GM18909 (cell line): ENCODE measurements at regions not wholly inside any gene's neighbourhood (a gene's known extent, or its start where the extent isn't known, plus 50 kb on each side); places are given as distances from the start of the nearest gene placed in this dataset.
"Not testable (repeated sequence)": the region's sequence is repeated elsewhere in the genome, so short reads cannot be mapped to it uniquely, and the experiment has no call there.

Experiments used
- ATAC-seq: cut with Tn5 transposase; IDR thresholded peaks from one replicate; pipeline ENCODE4 v1.9.1; 2021; ENCODE audit warnings: mild to moderate bottlenecking; ENCODE audit not compliant: unreplicated experiment, poor library complexity

GRCh38 chr5:158458086-158458485, 599.1 kb upstream of the CLINT1 start:
- no peak for ATAC-seq

DNA sequence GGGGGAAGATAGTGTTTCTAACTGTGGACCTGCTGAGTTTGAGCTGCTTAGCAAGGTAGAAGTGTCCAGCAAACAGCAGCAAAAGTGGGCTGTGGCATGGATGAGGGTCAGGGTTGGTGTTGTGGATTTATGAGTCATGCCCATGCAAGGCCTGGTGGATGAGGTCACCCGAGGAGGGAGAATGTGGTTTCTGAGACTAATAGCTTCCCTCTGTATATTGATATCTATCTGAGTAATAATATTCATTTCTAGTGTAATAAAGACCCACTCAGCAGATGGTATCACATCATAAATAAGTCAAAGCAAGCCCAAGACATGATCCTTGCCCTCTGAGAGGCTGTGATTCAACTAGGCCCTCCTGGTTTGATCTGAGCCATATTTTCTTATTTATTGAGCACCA, 597.8 kb upstream of the CLINT1 start:
- peak; percentile 52 for ATAC-seq

- no peak for ATAC-seq
These were observed 597.3 kb upstream of the CLINT1 start for GRCh38 chr5:158456241-158456640.

DNA sequence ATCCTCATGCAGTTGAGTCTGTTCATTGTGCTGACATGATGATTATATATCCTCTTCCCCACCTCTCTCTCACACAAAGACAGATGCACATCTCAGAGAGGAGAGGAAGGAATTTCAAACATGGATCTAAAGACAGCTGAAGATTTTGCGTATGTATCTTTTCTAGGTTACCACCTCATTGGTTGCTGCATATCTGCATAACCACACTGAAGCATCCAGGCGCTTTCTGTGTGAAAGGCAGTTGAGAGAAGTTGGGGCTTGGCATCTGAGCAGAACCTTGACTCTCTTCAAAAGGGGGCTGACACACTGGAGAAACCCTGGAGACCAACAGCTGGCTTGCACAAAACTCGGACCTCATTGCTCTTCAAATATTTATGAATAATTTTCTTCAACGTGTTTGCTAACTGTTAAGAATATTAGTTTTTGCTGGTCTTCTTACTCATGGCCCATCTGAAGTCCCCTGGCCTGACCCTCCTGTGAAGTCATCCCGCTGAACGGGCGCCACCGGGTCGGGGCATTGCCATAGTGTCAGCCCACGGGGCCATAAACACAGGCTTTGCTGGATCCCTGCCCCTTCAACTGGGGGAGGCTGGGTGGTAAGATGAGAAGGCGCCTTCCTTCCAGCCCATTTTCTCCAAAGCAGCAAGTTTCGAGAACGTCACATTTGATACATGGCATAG, 593.2 kb upstream of the CLINT1 start:
- ATAC-seq = no peak

DNA sequence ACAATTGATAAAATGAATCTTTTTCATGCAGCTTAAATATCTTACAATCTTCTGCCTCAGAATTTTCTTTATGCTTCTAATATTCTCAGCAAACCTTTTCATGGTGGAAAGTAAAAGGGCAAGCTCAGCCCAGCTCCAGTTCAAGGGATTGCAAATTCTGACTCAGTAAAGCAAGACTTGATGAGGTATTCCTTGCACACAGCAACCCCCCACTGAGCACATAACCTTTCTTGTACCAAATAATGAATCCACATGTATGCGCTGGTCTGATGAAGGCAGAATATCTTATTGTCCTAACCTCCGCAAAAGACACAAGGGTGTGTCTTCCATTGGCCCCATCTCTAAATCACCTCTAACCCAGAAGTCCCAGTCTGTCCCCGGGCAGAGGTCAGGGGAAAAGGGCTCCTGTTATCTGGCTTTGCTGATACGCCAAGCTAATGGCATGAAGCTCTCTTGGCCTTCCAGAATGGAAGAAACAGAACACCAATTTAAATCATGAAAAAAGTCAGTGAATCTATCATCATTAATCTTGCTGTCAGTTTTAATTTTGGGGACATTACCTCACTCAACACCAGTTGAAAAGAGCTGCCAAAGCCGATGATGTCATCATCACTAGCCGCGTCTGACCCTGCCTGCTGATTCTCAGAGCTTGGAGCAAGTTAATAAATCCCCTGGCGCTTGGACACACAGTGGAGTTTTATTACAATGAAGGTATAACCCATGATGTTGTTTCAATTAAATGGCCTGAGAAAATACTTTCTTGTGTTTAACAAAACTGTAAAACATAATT, 592.5 kb upstream of the CLINT1 start:
- no peak for ATAC-seq

DNA sequence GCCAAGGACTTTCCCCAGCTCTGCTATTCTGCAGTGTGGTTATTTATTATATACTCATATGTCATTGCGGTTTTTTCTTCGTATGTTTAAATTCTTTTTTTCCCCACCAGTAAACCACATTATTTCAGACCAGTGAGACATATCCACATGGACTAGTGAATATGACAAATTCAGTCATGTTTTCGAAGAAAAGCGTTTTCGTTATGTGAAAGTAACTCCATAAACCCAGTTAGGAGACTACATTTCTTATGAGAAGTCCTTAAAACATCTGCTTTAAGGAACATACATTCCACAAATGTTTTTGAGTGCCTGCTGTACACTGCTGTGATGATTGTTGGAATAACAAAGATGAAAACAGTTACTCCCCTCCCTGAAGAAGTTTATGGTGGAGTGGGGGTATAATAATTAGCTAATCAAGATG, 591.8 kb upstream of the CLINT1 start:
- no peak for ATAC-seq

DNA sequence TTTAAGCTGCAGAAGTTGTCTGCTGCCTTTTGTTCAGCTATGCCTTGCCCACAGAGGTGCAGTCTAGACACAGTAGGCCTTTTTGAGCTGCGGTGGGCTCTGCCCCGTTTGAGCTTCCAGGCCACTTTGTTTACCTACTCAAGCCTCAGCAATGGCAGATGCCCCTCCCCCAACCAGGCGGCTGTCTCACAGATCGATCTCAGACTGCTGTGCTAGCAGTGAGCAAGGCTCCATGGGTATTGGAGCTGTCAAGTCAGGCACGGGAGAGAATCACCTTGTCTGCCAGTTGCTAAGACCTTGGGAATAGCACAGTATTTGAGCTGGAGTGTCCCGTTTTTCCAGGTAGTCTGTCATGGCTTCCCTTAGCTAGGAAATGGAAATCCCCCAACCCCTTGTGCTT, 587.8 kb upstream of the CLINT1 start:
- not testable (repeated sequence) for ATAC-seq

GRCh38 chr5:158439204-158439603, 580.3 kb upstream of the CLINT1 start:
- ATAC-seq = not testable (repeated sequence)

DNA sequence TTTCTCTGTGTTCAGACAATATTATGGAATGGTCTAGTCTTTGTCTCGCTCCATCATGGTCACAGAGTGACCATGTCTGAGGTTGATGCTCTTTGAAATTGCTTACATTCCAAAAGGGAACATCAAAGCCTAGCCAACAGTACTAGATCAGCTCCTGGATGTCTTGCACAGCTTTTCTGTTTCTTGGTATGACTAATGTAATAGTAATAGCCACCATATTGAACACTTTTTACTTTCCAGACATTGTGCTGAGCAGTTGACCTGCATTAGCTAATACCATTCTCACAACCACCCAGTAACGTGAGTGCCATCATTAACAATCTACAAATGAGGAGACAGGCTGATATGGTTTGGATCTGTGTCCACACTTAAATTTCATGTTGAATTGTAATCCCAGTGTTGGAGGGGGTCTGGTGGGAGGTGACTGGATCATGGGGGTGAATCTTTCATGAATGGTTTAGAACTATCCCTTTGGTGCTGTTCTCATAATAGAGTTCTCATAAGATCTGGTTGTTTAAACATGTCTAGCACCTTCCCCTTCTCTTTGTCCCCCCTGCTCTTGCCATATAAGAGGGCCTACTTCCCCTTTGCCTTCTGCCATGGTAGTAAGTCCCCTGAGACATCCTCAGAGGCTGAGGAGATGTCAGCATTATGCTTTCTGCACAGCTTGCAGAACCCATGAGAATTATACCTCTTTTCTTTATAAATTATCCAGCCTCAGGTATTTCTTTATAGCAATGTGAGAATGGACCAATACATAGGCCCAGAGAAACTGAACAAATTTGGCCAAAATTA, 577.5 kb upstream of the CLINT1 start:
- no peak for ATAC-seq

DNA sequence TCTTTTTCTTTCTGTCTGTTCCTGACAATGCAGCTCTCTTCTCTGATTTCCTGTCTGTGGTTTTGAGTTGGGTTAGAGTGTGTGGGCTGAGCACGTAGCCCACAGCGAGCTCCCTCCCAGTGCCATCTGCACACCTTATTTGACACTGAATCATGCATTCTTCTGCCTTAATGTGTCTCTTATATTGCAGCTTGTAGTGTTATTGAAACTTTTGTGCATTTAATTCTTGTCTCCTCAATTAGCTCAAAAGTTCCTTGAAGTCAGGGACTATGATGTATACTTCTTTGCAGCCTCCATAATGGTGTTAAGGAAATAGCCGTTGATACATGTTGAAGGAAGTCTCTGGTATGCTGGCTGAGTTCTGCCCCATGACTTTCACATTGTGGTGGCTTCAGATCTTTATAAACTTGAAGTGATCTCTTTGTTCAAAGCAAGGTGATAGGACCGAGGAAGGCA, 576.2 kb upstream of the CLINT1 start:
- ATAC-seq = peak; percentile 85

DNA sequence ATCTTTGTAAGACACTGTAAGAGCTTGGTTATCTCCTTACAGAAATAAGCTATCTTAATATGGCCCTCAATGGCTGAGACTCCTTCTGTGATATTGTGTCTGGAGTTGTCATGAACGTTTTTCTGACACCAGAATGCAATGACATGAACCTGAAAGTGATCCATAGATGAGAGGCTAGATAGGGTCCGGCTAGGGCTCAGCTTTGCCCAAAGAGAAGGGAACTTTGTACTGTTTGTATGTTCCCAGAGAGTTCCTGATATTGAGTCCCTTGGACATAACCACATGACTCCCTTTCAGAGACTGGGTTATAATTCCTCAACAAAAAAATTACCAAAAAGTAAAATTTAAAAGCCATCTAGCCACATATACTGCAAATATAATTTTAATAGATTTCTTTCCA, 575.8 kb upstream of the CLINT1 start:
- peak; percentile 3 for ATAC-seq

DNA sequence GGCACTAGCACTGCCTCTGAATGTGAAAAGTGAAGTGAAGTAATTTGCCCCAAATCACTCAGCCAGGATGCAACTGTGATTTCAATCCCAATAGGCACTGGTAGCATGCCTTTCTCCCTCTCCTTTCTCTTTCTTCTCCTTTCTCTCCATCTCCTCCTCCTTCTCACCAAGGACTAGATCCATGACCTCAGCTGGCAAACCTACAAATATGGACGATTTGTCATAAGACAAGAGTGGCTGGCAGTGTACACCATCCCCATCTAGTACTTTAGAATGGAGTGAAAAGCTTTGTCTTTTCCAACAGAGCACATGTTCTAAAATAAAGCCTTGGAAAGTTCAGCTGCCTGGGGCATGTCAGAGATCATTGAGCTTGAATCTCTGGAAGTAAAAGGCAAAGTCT, 574.7 kb upstream of the CLINT1 start:
- no peak for ATAC-seq

DNA sequence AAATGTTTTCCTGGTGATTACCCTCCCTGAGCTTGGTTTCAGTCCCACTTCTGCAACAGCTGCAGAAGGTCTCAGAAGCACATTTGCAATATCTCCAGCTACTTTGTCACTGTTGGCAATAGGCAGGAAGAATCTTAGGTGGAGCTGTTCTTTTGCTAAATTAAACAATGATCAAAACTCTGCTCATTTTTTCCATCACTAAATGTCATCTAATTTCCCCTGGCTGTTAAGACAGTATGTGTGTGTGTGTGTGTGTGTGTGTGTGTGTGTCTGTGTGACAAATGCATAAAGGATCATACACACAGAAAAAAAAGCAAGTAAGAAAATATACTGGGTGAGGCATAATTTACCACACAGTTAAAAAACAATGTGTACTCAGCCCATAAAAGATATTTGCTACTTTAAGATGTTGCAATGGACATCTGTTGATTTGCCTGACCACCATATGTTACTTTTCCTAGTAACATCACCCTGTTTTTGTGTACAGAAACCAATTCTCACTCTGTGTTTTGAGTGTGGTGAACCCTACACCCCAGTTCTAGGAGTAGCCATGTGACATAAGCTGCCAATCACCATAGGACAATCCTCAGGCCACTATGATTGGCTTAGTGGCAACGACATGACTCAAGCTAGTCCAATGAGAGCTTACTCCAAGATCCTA, 572.6 kb upstream of the CLINT1 start:
- peak; percentile 41 for ATAC-seq

- no peak for ATAC-seq
These were observed 571.8 kb upstream of the CLINT1 start for GRCh38 chr5:158430798-158431167.

- ATAC-seq = no peak
These were observed 571.3 kb upstream of the CLINT1 start for GRCh38 chr5:158430166-158430797.

DNA sequence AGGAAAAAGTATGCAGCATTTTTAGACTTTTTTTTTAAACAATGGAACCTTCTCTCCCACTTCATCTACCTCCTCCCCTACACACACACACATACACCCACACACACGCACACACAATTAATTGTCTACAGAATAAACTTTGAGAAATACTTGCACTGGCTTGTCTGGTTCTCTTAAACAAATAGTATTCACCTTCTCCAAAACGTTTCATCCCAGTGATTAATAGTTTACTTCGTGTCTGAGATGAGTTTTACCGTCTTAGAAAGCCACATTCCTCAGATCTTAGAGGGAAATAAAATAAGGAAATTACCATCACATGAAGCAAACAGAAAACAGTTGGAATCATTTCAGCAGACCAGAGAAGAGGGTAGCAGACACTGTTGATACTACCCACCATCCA, 570.6 kb upstream of the CLINT1 start:
- ATAC-seq = no peak

DNA sequence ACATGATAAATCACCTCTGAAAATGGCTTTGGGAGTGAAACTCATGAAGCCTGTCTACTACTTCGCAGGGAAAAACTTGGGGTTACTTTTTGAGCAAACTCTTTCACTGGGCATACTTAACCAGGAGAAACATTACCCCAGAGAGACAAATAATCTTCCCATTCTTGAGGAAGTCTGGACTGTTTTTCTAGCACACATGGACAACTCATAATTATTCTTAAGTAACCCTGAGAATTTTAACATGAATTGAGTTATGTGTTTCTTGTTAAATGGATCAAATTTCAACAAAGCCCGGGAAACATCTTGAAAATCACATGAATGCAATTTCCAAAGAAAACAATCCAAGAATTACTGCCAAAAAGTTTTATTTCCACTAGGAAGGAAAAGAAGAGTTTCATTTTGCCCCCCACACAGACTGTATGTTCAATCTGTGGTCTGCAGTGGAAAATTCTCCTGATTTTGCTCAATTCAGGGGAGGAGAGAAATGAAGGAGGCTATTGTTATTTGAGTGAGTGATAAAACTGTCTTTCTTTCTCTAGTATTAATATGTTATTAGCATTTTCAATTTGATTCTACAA, 564.8 kb upstream of the CLINT1 start:
- no peak for ATAC-seq

GRCh38 chr5:158422653-158423515, 563.9 kb upstream of the CLINT1 start:
- ATAC-seq = no peak

DNA sequence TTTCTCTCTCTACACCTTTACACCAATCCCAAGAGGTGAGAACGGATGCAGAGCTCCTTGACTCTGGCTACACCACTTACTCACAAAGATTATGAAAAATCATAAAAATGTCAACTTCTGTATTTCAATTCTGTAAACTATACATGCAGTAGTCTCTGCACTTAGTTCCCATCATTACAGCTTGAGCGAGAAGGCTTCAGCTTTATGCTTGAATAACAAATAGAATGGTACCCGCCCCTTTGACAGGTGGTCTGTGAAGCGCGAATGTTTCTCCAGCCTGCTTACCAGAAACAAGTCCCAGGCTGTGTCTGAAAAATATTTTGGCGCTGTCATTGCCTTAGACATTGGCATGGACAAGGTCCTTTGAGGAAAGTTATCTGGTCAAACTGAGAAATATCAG, 562.4 kb upstream of the CLINT1 start:
- no peak for ATAC-seq
